WTC11 (cell line): ENCODE measurements at regions not wholly inside any gene's neighbourhood (a gene's known extent, or its start where the extent isn't known, plus 50 kb on each side); places are given as distances from the start of the nearest gene placed in this dataset.
"Not testable (repeated sequence)": the region's sequence is repeated elsewhere in the genome, so short reads cannot be mapped to it uniquely, and the experiment has no call there.

Experiments
- ATAC-seq: fragments of 200-7000 bp; cut with Tn5 transposase; 2 replicates; pipeline ENCODE4 v1.10.0; 2021; ENCODE audit warnings: mild to moderate bottlenecking, moderate library complexity
- CTCF ChIA-PET: fragments of 300-600 bp; sonication (Branson Sonifier 250); formaldehyde crosslinking; loops from one replicate; lab custom pipeline; 2021; ENCODE audit warnings: antibody characterized with exemption; lab: Charles Lee
- POLR2A ChIA-PET: fragments of 350-600 bp; sonication (Branson Sonifier 250); formaldehyde crosslinking; loops from one replicate; lab custom pipeline; 2021; ENCODE audit warnings: antibody characterized with exemption; lab: Charles Lee
- DNase-seq: peaks from one replicate; pipeline ENCODE4 v3.0.0; 2021; ENCODE audit warnings: low spot score
- H3K27ac Mint-ChIP-seq: 2 replicates; pipeline ENCODE4 v1.8.0; 2021; ENCODE audit warnings: mixed read lengths
- H3K27me3 Mint-ChIP-seq: 2 replicates; pipeline ENCODE4 v1.8.0; 2021; ENCODE audit warnings: low read depth, mild to moderate bottlenecking, moderate library complexity, mixed read lengths
- H3K36me3 Mint-ChIP-seq: 2 replicates; pipeline ENCODE4 v1.8.0; 2021; ENCODE audit warnings: mixed read lengths
- H3K4me1 Mint-ChIP-seq: 2 replicates; pipeline ENCODE4 v1.8.0; 2022; ENCODE audit warnings: mixed read lengths
- H3K4me3 Mint-ChIP-seq: 2 replicates; pipeline ENCODE4 v1.8.0; 2021; ENCODE audit warnings: mild to moderate bottlenecking, moderate library complexity, mixed read lengths
- H3K9me3 Mint-ChIP-seq: 2 replicates; pipeline ENCODE4 v1.8.0; 2021; ENCODE audit warnings: mixed read lengths
- AFF4 ChIP-seq: sonication (generic); formaldehyde crosslinking; IDR thresholded peaks from 2 replicates; pipeline ENCODE4 v1.8.1; 2023; ENCODE audit warnings: mild to moderate bottlenecking, missing genetic modification reagents, borderline replicate concordance
- GRHL2 ChIP-seq: fragments of 250-450 bp; sonication (Bioruptor Pico); IDR thresholded peaks from 2 replicates; pipeline ENCODE4 v1.8.0; 2022; ENCODE audit warnings: mild to moderate bottlenecking, moderate library complexity; ENCODE audit not compliant: insufficient replicate concordance, severe bottlenecking
- JAZF1 ChIP-seq: fragments of 250-450 bp; sonication (Bioruptor Pico); IDR thresholded peaks from 2 replicates; pipeline ENCODE4 v1.9.0; 2021; ENCODE audit warnings: moderate library complexity, mild to moderate bottlenecking, inconsistent platforms
- MAX ChIP-seq: sonication (generic); formaldehyde crosslinking; IDR thresholded peaks from 2 replicates; pipeline ENCODE4 v1.8.0; 2022; ENCODE audit warnings: mild to moderate bottlenecking, missing genetic modification reagents
- MLX ChIP-seq: sonication (generic); formaldehyde crosslinking; IDR thresholded peaks from 2 replicates; pipeline ENCODE4 v1.8.1; 2023; ENCODE audit warnings: mild to moderate bottlenecking, missing genetic modification reagents, moderate library complexity
- PREB ChIP-seq: sonication (generic); formaldehyde crosslinking; IDR thresholded peaks from 2 replicates; pipeline ENCODE4 v1.8.1; 2022; ENCODE audit warnings: mild to moderate bottlenecking, missing genetic modification reagents, moderate library complexity, borderline replicate concordance
- STAT6 ChIP-seq: sonication (generic); formaldehyde crosslinking; conservative IDR thresholded peaks from 2 replicates; pipeline ENCODE4 v1.8.1; 2023; ENCODE audit warnings: mild to moderate bottlenecking, low read depth, missing genetic modification reagents, moderate library complexity
- TCF7 ChIP-seq: sonication (generic); formaldehyde crosslinking; IDR thresholded peaks from 2 replicates; pipeline ENCODE4 v1.8.0; 2022; ENCODE audit warnings: mild to moderate bottlenecking, low read depth, missing genetic modification reagents, moderate library complexity
- USF1 ChIP-seq: sonication (generic); formaldehyde crosslinking; IDR thresholded peaks from 2 replicates; pipeline ENCODE4 v1.8.0; 2022; ENCODE audit warnings: mild to moderate bottlenecking, missing genetic modification reagents
- ZNF232 ChIP-seq: sonication (generic); formaldehyde crosslinking; IDR thresholded peaks from 2 replicates; pipeline ENCODE4 v1.8.0; 2022; ENCODE audit warnings: mild to moderate bottlenecking, missing genetic modification reagents

GRCh38 chr6:56814308-56814707 lies 140.6 kb upstream of the BEND6 start:
- no peak overlapping the region for H3K4me3 Mint-ChIP-seq
- DNase-seq (no peak), ATAC-seq (no peak)
- peak overlapping the region; percentile 68; the same call in 1 of the 2 replicates for H3K27ac Mint-ChIP-seq
- no peaks in the 10 kb centered on the region for H3K9me3 Mint-ChIP-seq
- H3K27me3 Mint-ChIP-seq: no peaks in the 10 kb centered on the region
- POLR2A ChIA-PET: no interaction called here
- TF ChIP-seq USF1 (CRISPR knock-in tag): no peak
- no peak for TF ChIP-seq MLX (CRISPR knock-in tag)
- no peak for TF ChIP-seq TCF7 (CRISPR knock-in tag)
- no peak for TF ChIP-seq STAT6 (CRISPR knock-in tag)
- no peak for TF ChIP-seq GRHL2 (CRISPR knock-in tag)
- TF ChIP-seq MAX (CRISPR knock-in tag): no peak
- no peak for TF ChIP-seq AFF4
- TF ChIP-seq ZNF232 (CRISPR knock-in tag): no peak
- TF ChIP-seq PREB (CRISPR knock-in tag): no peak
- H3K4me1 Mint-ChIP-seq: peaks cover 41% of the 10 kb centered on the region
- CTCF ChIA-PET: no interaction called here
- no peaks in the 10 kb centered on the region for H3K36me3 Mint-ChIP-seq

GRCh38 chr6:56812851-56813250 lies 142.1 kb upstream of the BEND6 start:
- H3K27me3 Mint-ChIP-seq, H3K27ac Mint-ChIP-seq, POLR2A ChIA-PET, ATAC-seq, H3K36me3 Mint-ChIP-seq, DNase-seq, CTCF ChIA-PET, H3K9me3 Mint-ChIP-seq, H3K4me3 Mint-ChIP-seq: not testable (repeated sequence)
- H3K4me1 Mint-ChIP-seq: peaks cover 42% of the 10 kb centered on the region

GRCh38 chr6:56808871-56809359 lies 146.0 kb upstream of the BEND6 start:
- Mint-ChIP-seq H3K27me3 (no peaks in the 10 kb centered on the region), H3K9me3 (no peaks in the 10 kb centered on the region), H3K27ac (peak overlapping the region; percentile 88), H3K4me1 (peaks cover 49% of the 10 kb centered on the region), H3K4me3 (no peak overlapping the region), H3K36me3 (no peaks in the 10 kb centered on the region)
- ChIA-PET CTCF (no interaction called here), POLR2A (no interaction called here)
- DNase-seq: no peak
- peak; percentile 65 for ATAC-seq
- no peak for TF ChIP-seq JAZF1 (CRISPR knock-in tag)
